ENCODE measurements at regions not wholly inside any gene's neighbourhood (a gene's known extent, or its start where the extent isn't known, plus 50 kb on each side); places are given as distances from the start of the nearest gene placed in this dataset.

DNA sequence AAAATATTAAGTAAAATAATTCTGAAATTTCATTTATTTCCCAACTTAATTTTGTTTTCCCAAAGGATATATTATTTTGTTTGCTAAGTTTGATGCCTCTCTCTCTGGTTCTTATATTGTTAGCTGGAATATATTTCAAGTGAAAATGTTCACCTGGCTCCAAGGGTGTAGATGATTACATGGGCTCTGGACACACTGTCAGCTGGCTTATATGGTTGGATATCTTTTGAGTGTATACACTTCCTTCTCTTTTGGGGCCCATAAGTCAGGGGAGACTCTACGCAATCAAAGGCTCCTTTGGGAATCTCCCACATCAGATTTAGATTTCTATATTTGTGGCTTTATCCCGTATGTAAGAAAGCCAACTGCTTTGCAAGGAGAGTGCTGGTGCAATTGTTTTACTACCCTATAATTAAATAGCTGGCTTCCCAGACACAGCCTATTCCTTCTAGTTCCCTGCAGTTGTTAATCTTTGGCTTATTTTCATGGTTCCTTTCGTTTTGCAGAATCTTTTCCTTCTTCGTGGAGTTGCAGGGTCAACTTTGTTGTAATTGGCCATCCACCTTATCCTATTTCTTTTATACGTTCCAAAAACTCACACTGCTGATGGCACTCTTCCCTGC is 225.7 kb downstream of the DPH6 start:
- TF ChIP-seq CTCF (IDR thresholded peaks at IDR 0.05; ENCODE audit: low read depth, low read length), result no peak
- no peak overlapping the region for H3K4me3 ChIP-seq (replicated peaks in 1 of 2; ENCODE audit: low read depth in 2 of 2, low read length in 2 of 2)
- no peak for DNase-seq (ENCODE audit: low read depth in 2 of 2)

DNA sequence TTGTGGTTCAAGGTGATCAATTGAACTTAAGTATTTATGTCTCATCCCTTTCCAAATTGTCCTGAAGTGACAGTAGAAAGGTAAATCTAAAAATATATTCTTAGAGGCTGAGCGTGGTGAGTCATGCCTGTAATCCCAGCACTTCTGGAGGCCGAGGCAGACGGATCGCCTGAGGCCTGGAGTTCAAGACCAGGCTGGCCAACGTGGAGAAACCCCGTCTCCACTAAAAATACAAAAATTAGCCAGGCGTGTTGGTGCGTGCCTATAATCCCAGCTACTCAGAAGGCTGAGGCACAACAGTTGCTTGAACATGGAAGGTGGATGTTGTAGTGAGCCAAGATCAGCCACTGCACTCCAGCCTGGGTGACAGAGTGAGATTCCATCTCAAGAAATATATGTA is 226.6 kb downstream of the DPH6 start:
- H3K4me3 ChIP-seq (replicated peaks in 1 of 2; ENCODE audit: low read depth in 2 of 2, low read length in 2 of 2), result no peak overlapping the region
- DNase-seq (ENCODE audit: low read depth in 2 of 2), result no peak
- TF ChIP-seq CTCF (IDR thresholded peaks at IDR 0.05; ENCODE audit: low read depth, low read length), result no peak

DNA sequence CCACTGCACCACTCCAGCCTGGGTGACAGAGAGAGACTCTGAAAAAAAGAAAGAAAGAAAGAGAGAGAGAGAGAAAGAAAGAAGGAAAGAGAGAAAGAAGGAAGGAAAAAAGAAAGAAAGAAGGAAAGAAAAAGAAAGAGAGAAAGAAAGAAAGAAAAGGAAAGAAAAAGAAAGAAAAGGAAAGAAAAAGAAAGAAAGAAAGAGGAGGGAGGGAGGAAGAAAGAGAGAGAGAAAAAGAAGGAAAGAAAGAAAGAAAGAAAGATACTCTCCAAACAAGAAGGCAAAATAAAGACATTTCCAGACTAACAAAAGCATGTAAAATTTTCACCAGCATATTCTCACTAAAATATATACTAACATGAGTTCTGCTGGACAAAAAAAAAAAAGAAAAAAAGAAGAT is 228.7 kb downstream of the DPH6 start:
- TF ChIP-seq CTCF (IDR thresholded peaks at IDR 0.05; ENCODE audit: low read depth, low read length), result no peak
- H3K4me3 ChIP-seq (replicated peaks in 1 of 2; ENCODE audit: low read depth in 2 of 2, low read length in 2 of 2), result no peak overlapping the region
- no peak for DNase-seq (ENCODE audit: low read depth in 2 of 2)

DNA sequence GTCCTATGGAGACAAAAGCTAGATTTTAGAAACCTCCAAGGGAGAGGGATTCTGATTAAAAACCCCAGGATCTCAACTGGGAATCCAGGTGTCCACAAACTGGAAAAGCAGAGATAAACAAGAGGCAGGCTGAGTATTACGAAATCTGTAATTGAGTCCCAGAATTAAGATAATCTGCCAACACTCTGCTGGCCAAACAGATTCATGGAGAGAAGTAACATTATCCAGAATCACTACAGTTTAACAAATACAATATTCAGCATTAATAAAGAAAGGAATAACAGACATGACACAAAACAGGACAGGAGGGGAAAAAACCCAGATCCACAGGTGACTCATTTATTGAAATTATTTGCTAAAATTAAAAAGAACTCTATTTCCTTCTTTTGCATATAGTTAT is 227.2 kb upstream of the NANOGP8 start:
- DNase-seq (ENCODE audit: low read depth in 2 of 2), result peak in 1 of 2 donors; percentile 28
- H3K4me3 ChIP-seq (replicated peaks in 1 of 2; ENCODE audit: low read depth in 2 of 2, low read length in 2 of 2), result no peak overlapping the region
- TF ChIP-seq CTCF (IDR thresholded peaks at IDR 0.05; ENCODE audit: low read depth, low read length), result no peak

DNA sequence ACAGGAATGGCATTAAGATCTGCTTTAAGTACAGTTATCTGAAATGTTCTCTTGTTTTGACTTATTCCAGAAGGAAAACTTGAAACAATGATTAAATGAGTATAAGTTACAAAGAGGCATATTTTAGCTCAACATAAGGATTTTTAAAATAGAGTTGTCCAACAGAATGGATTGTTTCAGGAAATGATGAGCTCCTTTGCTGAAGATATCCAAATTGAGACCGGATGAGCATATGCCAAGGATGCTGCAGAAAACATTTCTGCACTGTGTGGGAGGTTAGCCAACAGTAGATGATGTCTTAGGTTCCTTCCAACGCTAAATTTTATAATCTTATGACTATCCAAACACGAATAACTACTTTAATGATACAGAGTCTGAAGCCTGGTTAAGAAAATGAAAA is 226.5 kb upstream of the NANOGP8 start:
- TF ChIP-seq CTCF (IDR thresholded peaks at IDR 0.05; ENCODE audit: low read depth, low read length), result no peak
- DNase-seq (ENCODE audit: low read depth in 2 of 2), result no peak
- no peak overlapping the region for H3K4me3 ChIP-seq (replicated peaks in 1 of 2; ENCODE audit: low read depth in 2 of 2, low read length in 2 of 2)

DNA sequence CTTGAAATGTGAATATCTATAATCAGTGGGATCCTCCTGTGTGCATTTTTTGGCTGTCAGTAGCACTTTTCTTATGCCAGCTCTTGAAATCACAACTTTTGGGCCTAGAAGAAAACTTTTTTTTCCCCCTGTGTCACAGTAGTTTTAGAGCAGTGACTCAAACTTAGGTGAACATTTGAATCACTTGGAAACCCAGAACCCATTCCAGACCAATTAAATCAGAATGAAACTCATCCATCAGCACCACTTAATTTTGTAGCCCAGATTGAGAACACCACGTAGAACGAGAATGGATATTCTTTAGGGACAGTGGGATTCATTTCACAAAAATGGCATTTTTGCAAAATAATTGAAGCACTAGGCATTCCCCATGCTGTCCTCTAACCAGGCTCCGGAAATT is 224.8 kb upstream of the NANOGP8 start:
- peak in 1 of 2 donors; percentile 75 for DNase-seq (ENCODE audit: low read depth in 2 of 2)

More for the DNA sequence above, 224.8 kb upstream of the NANOGP8 start:
- no peak for TF ChIP-seq CTCF (IDR thresholded peaks at IDR 0.05; ENCODE audit: low read depth, low read length)
- no peak overlapping the region for H3K4me3 ChIP-seq (replicated peaks in 1 of 2; ENCODE audit: low read depth in 2 of 2, low read length in 2 of 2)
